MM.1S (cell line): ENCODE measurements at regions not wholly inside any gene's neighbourhood (a gene's known extent, or its start where the extent isn't known, plus 50 kb on each side); places are given as distances from the start of the nearest gene placed in this dataset.

ENCODE experiments used
- DNase-seq: peaks from one replicate; pipeline ENCODE4 v3.0.0-alpha.2; 2015
- H2AFZ ChIP-seq: fragments of 300-600 bp; sonication (generic); 2 replicates; pipeline ENCODE4 v1.6.0; 2016; ENCODE audit warnings: antibody characterized with exemption, low read length
- H3F3A ChIP-seq: fragments of 300-600 bp; sonication (generic); 2 replicates; pipeline ENCODE4 v1.6.1; 2016; ENCODE audit warnings: mild to moderate bottlenecking, antibody characterized with exemption, low read length, moderate library complexity, mixed read lengths; ENCODE audit not compliant: insufficient read depth
- H3K27ac ChIP-seq: fragments of 300-600 bp; sonication (generic); 2 replicates; pipeline ENCODE4 v1.5.1; 2016; ENCODE audit warnings: mild to moderate bottlenecking, low read length
- H3K27me3 ChIP-seq: fragments of 300-600 bp; sonication (generic); replicated peaks from 2 replicates; pipeline ENCODE4 v1.6.0; 2016; ENCODE audit warnings: low read length; ENCODE audit not compliant: insufficient read depth
- H3K36me3 ChIP-seq: fragments of 300-600 bp; sonication (generic); replicated peaks from 2 replicates; pipeline ENCODE4 v1.6.1; 2016; ENCODE audit warnings: mild to moderate bottlenecking, low read length, mixed read lengths; ENCODE audit not compliant: insufficient read depth
- H3K4me1 ChIP-seq: fragments of 300-600 bp; sonication (generic); 2 replicates; pipeline ENCODE4 v1.6.1; 2016; ENCODE audit warnings: low read length, mixed read lengths
- H3K4me2 ChIP-seq: fragments of 300-600 bp; sonication (generic); 2 replicates; pipeline ENCODE4 v1.6.0; 2016; ENCODE audit warnings: low read depth, low read length
- H3K4me3 ChIP-seq: fragments of 300-600 bp; sonication (generic); 2 replicates; pipeline ENCODE4 v1.5.1; 2016; ENCODE audit warnings: low read length, mixed read lengths
- H3K79me2 ChIP-seq: fragments of 300-600 bp; sonication (generic); 2 replicates; pipeline ENCODE4 v1.6.1; 2016; ENCODE audit warnings: mixed run types, low read length, mixed read lengths
- H3K9ac ChIP-seq: fragments of 300-600 bp; sonication (generic); 2 replicates; pipeline ENCODE4 v1.6.1; 2016; ENCODE audit warnings: low read length, mixed read lengths
- H3K9me2 ChIP-seq: fragments of 300-600 bp; sonication (generic); replicated peaks from 2 replicates; pipeline ENCODE4 v1.6.1; 2016; ENCODE audit warnings: mild to moderate bottlenecking, low read length, mixed read lengths; ENCODE audit not compliant: insufficient read depth
- H3K9me3 ChIP-seq: fragments of 300-600 bp; sonication (generic); replicated peaks from 2 replicates; pipeline ENCODE4 v1.6.1; 2016; ENCODE audit warnings: mild to moderate bottlenecking, low read length, mixed read lengths; ENCODE audit not compliant: insufficient read depth
- H4K20me1 ChIP-seq: fragments of 300-600 bp; sonication (generic); 2 replicates; pipeline ENCODE4 v1.6.1; 2016; ENCODE audit warnings: mild to moderate bottlenecking, low read length, moderate library complexity, mixed read lengths; ENCODE audit not compliant: insufficient read depth
- CTCF ChIP-seq: fragments of 300-600 bp; sonication (generic); IDR thresholded peaks from 2 replicates; pipeline ENCODE4 v1.5.1; 2016; ENCODE audit warnings: antibody characterized with exemption, low read length, mixed read lengths
- EZH2 ChIP-seq: fragments of 300-600 bp; sonication (generic); optimal IDR thresholded peaks from 2 replicates; pipeline ENCODE3; 2017; ENCODE audit warnings: low read depth, mild to moderate bottlenecking, antibody characterized with exemption, low read length, mixed read lengths
- EZH2phosphoT487 ChIP-seq: fragments of 300-600 bp; sonication (generic); IDR thresholded peaks from 2 replicates; pipeline ENCODE4 v1.6.1; 2018; ENCODE audit warnings: antibody characterized with exemption, low read length

DNA sequence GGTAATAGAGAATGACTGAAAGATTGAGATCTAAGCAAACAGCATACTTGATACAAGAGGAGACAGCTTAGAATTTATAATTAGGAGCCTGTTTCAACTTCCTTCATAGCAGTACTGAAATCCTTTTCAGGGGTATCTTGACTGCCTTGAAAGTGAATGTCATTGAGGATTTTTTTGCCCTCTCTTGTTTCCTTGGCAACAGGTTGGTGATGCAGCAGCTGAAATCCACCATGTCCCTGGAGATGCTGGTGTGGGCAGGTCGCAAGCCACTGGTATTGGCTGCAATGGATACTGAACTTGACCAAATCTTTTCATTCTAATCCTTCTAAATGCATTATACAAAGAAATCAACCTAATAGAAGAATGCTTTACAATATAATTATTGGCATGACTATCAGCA is 59.3 kb upstream of the GAP43 start:
- Histone ChIP-seq H3K9ac (no peak overlapping the region), H3K4me3 (no peak overlapping the region), H4K20me1 (no peaks in the 10 kb centered on the region), H3K79me2 (no peaks in the 10 kb centered on the region), H3K27me3 (no peaks in the 10 kb centered on the region), H3K9me2 (no peaks in the 10 kb centered on the region; the same call in 1 of the 2 replicates), H3K4me2 (no peak overlapping the region), H3K4me1 (no peaks in the 10 kb centered on the region), H2AFZ (no peak overlapping the region), H3F3A (no peaks in the 10 kb centered on the region), H3K9me3 (no peaks in the 10 kb centered on the region), H3K27ac (no peak overlapping the region), H3K36me3 (no peaks in the 10 kb centered on the region)
- no peak for DNase-seq
- no peak for TF ChIP-seq EZH2
- TF ChIP-seq EZH2phosphoT487 = no peak
- no peak for TF ChIP-seq CTCF

DNA sequence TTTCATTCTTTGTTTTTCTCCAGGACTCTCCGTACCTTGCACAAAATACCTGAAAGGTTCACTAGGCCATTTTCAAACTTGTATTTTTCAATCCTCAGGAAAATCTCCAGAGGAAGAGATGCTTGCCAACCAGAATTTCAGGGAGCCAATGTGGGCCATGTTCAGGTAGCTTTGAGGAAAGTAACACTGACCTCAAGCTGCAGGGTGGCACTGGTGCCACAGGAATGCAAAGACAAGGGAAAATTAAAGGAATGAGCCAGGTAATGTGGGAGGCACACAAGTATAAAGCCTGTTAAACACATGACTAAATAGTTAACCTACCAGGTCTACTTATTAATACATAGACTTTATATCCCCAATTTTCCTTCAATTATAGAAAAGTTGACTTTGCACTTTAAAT is 51.9 kb upstream of the GAP43 start:
- Histone ChIP-seq H3K36me3 (no peaks in the 10 kb centered on the region), H3K79me2 (no peaks in the 10 kb centered on the region), H3K27ac (no peak overlapping the region), H3K9ac (no peak overlapping the region), H4K20me1 (no peaks in the 10 kb centered on the region), H3K9me3 (no peaks in the 10 kb centered on the region), H3F3A (no peaks in the 10 kb centered on the region), H3K4me2 (no peak overlapping the region), H3K27me3 (no peaks in the 10 kb centered on the region), H2AFZ (no peak overlapping the region), H3K4me3 (no peak overlapping the region), H3K4me1 (no peaks in the 10 kb centered on the region), H3K9me2 (no peaks in the 10 kb centered on the region)
- no peak for TF ChIP-seq EZH2phosphoT487
- TF ChIP-seq CTCF = no peak
- TF ChIP-seq EZH2 = no peak
- DNase-seq = no peak
